Right ventricle myocardium inferior (tissue), 1 donor: ENCODE measurements at regions not wholly inside any gene's neighbourhood (a gene's known extent, or its start where the extent isn't known, plus 50 kb on each side); places are given as distances from the start of the nearest gene placed in this dataset.
"Not testable (repeated sequence)": the region's sequence is repeated elsewhere in the genome, so short reads cannot be mapped to it uniquely, and the experiment has no call there.

Source experiments
- ATAC-seq: fragments of 200-7000 bp; cut with Tn5 transposase; one replicate; pipeline ENCODE4 v1.9.1; 2020; ENCODE audit warnings: mild to moderate bottlenecking, moderate library complexity
- DNase-seq: peaks from one replicate; pipeline ENCODE4 v3.0.0; 2021; ENCODE audit errors: missing footprints
- intact Hi-C: fragments of 100-400 bp; cut with DNase I; formaldehyde crosslinking; loops from one replicate; pipeline ENCODE4 v1.11.0; 2022
- donor health status: DM: no; HTN: yes; CAD: no; lungs with severe emphysema.

GRCh38 chr6:19245656-19246055 lies 591.5 kb upstream of the ID4 start:
- no peak for ATAC-seq
- DNase-seq = no peak
- intact Hi-C loops = no loop called here

DNA sequence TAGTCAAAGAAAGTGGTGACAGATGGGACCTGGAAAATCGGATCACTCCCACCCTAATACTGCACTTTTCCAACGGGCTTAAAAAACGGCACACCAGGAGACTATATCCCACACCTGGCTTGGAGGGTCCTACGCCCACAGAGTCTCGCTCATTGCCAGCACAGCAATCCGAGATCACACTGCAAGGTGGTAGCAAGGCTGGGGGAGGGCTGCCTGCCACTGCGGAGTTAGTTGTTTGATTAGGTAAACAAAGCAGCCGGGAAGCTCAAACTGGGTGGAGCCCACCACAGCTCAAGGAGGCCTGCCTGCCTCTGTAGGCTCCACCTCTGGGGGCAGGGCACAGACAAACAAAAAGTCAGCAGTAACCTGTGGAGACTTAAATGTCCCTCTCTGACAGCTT lies 590.0 kb upstream of the ID4 start:
- DNase-seq, intact Hi-C loops: not testable (repeated sequence)

GRCh38 chr6:19256123-19256522 lies 581.0 kb upstream of the ID4 start:
- DNase-seq, intact Hi-C loops, ATAC-seq: not testable (repeated sequence)

More for the DNA sequence above, 590.0 kb upstream of the ID4 start:
- not testable (repeated sequence) for ATAC-seq

GRCh38 chr6:19261642-19262041 lies 575.5 kb upstream of the ID4 start:
- ATAC-seq (no peak), DNase-seq (no peak)
- intact Hi-C loops = no loop called here

GRCh38 chr6:19268117-19268516 lies 569.1 kb upstream of the ID4 start:
- ATAC-seq (no peak), DNase-seq (no peak)
- intact Hi-C loops = no loop called here

- intact Hi-C loops = no loop called here
- ATAC-seq (no peak), DNase-seq (no peak)
Measured at GRCh38 chr6:19268718-19269117, 568.5 kb upstream of the ID4 start.

GRCh38 chr6:19269341-19269898 lies 567.8 kb upstream of the ID4 start:
- ATAC-seq (no peak), DNase-seq (no peak)
- intact Hi-C loops = no loop called here

- ATAC-seq (no peak), DNase-seq (no peak)
- intact Hi-C loops = no loop called here
Measured at GRCh38 chr6:19270616-19271015, 566.6 kb upstream of the ID4 start.

GRCh38 chr6:19279273-19279684 lies 557.9 kb upstream of the ID4 start:
- ATAC-seq = no peak
- intact Hi-C loops = no loop called here

GRCh38 chr6:19287928-19288327 lies 549.2 kb upstream of the ID4 start:
- ATAC-seq (no peak), DNase-seq (no peak)
- intact Hi-C loops = no loop called here

More at GRCh38 chr6:19279273-19279684, 557.9 kb upstream of the ID4 start:
- no peak for DNase-seq

GRCh38 chr6:19289457-19289856 lies 547.7 kb upstream of the ID4 start:
- ATAC-seq = no peak
- DNase-seq = no peak
- intact Hi-C loops = no loop called here

DNA sequence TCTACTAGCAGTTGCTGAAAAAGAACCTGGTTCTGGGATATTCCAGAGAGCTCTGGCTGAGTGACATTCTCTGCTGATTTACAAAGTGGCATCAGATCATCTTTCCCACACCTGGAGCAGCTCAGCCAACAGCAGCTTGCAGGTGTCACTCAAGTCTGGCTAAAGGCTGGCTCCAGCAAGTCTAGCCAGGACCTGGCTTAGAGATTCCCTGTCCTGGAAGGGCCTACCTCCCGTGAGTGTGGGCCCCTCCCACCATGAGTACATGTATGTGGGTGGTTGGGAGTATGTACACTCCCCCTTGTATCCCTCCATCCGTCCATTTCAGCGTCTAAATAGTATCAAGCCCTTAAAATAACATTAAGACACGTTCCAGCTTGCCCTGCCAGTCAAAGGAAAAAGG lies 539.3 kb upstream of the ID4 start:
- DNase-seq (no peak), ATAC-seq (no peak)
- intact Hi-C loops = no loop called here

- DNase-seq = no peak
- no peak for ATAC-seq
- intact Hi-C loops = no loop called here
Measured at GRCh38 chr6:19298421-19298820, 538.7 kb upstream of the ID4 start.

GRCh38 chr6:19299129-19299528 lies 538.0 kb upstream of the ID4 start:
- ATAC-seq (no peak), DNase-seq (no peak)
- intact Hi-C loops = no loop called here

GRCh38 chr6:19301980-19302379 lies 535.2 kb upstream of the ID4 start:
- DNase-seq = no peak
- intact Hi-C loops = no loop called here
- ATAC-seq = no peak

- ATAC-seq (no peak), DNase-seq (no peak)
- intact Hi-C loops = no loop called here
Measured at GRCh38 chr6:19303383-19303782, 533.8 kb upstream of the ID4 start.

GRCh38 chr6:19309661-19310060 lies 527.5 kb upstream of the ID4 start:
- intact Hi-C loops = no loop called here
- no peak for ATAC-seq
- DNase-seq = no peak

DNA sequence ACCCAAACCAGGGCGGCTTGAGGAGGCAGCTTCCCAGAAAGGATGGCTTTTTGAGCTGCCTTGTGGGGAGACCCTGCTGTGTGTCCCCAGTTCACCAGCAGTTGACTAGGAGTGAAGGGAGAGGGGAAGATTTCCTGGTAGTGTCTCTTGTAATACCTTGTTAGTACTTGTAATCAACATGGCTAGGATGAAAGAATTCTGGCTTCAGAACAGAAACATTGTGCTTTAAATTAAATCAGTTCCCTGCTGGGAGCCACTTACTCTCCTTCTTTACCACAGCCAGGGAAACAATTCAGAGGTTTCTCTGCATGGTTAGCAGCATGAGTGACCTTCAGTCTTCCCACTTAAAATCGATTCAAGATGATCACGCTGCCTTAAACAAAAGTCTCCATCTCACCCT lies 525.4 kb upstream of the ID4 start:
- intact Hi-C loops = no loop called here
- ATAC-seq = no peak
- DNase-seq = no peak

- DNase-seq (no peak), ATAC-seq (no peak)
- intact Hi-C loops = no loop called here
Measured at GRCh38 chr6:19312241-19312978, 524.8 kb upstream of the ID4 start.

GRCh38 chr6:19317431-19317986 lies 519.7 kb upstream of the ID4 start:
- DNase-seq (no peak), ATAC-seq (no peak)
- intact Hi-C loops = no loop called here
